PFSK-1 (cell line): ENCODE measurements at regions not wholly inside any gene's neighbourhood (a gene's known extent, or its start where the extent isn't known, plus 50 kb on each side); places are given as distances from the start of the nearest gene placed in this dataset.

Source experiments
- FOXP2 ChIP-seq: optimal IDR thresholded peaks from 2 replicates; pipeline ENCODE3; 2011; ENCODE audit warnings: borderline replicate concordance, control low read depth, inconsistent platforms; ENCODE audit not compliant: insufficient read depth; ENCODE audit errors: extremely low read length, extremely low read depth
- POLR2AphosphoS5 ChIP-seq: IDR thresholded peaks from 2 replicates; pipeline ENCODE4 v1.6.1; 2012; ENCODE audit warnings: low read depth, mild to moderate bottlenecking, control low read depth, low read length, moderate library complexity
- REST ChIP-seq, 2 experiments: IDR thresholded peaks; 2 replicates each; pipeline versions ENCODE4 v1.6.1 to v1.8.0; 2011 to 2012; ENCODE audit warnings: low read depth in 2 of 2, low read length in 2 of 2, control low read depth in 1 of 2, inconsistent platforms in 1 of 2, mild to moderate bottlenecking in 1 of 2, moderate library complexity in 1 of 2; ENCODE audit not compliant: insufficient read depth in 1 of 2
- SIN3A ChIP-seq: IDR thresholded peaks from 2 replicates; pipeline ENCODE4 v1.6.1; 2012; ENCODE audit warnings: mild to moderate bottlenecking, low read length, moderate library complexity, borderline replicate concordance; ENCODE audit not compliant: insufficient read depth
- TAF1 ChIP-seq: IDR thresholded peaks from 2 replicates; pipeline ENCODE4 v1.6.1; 2012; ENCODE audit warnings: low read length, control low read depth, borderline replicate concordance; ENCODE audit not compliant: insufficient read depth

- TF ChIP-seq REST (IDR thresholded peaks at IDR 0.05; ENCODE audit: insufficient read depth in 1 of 2, low read depth in 2 of 2, low read length in 2 of 2), result no peak
Measured at GRCh38 chr3:124064050-124064449, 72.1 kb upstream of the ROPN1 start.

GRCh38 chr3:124075753-124076152, 83.8 kb upstream of the ROPN1 start:
- TF ChIP-seq FOXP2 (no peak), SIN3A (no peak), POLR2AphosphoS5 (no peak), TAF1 (no peak), REST (IDR thresholded peaks at IDR 0.05; ENCODE audit: insufficient read depth in 1 of 2, low read depth in 2 of 2, low read length in 2 of 2) (no peak)

GRCh38 chr3:124076235-124076634, 84.3 kb upstream of the ROPN1 start:
- TF ChIP-seq FOXP2 (no peak), REST (IDR thresholded peaks at IDR 0.05; ENCODE audit: insufficient read depth in 1 of 2, low read depth in 2 of 2, low read length in 2 of 2) (no peak), POLR2AphosphoS5 (no peak), SIN3A (no peak), TAF1 (no peak)

- TF ChIP-seq FOXP2, result no peak
- TF ChIP-seq REST (IDR thresholded peaks at IDR 0.05; ENCODE audit: insufficient read depth in 1 of 2, low read depth in 2 of 2, low read length in 2 of 2), result no peak
- TF ChIP-seq POLR2AphosphoS5, result no peak
- no peak for TF ChIP-seq TAF1
- TF ChIP-seq SIN3A, result no peak
Measured at GRCh38 chr3:124078953-124079911, 87.3 kb upstream of the ROPN1 start.

- TF ChIP-seq POLR2AphosphoS5 (no peak), FOXP2 (no peak), SIN3A (no peak)
Measured at GRCh38 chr3:124079912-124080276, 88.0 kb upstream of the ROPN1 start.
